ENCODE measurements at regions not wholly inside any gene's neighbourhood (a gene's known extent, or its start where the extent isn't known, plus 50 kb on each side); places are given as distances from the start of the nearest gene placed in this dataset.

DNA sequence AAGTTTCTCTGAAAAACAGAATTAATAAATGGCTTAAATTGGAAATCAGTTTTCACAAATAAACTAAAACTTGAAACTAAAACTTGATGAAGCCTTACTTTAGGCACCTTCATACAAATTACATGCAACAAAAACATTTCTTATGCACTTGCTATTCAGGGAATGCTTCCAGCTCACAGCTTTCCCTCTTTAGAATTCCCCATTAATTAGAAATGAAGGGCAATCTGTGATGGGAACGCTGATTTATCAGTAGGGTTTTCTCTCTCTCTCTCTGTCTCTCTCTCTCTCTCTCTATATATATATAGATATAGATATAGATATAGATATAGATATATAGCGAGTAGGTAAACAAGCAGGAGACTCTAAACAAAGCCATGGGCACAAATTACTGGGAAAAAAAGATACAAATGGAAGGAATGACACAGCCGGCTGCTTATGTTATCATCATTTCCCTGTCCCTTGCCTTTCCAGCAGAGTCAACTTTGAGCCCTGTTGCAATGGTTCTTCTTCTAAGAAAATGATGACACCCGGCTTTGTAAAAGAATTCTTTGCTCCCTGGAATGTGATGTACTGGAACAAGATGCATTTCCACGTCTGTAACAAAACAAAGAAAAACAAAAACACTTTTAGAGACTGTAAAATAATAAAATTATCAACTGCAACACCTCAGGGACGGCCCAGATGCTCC lies 1121.6 kb upstream of the TMEM132C start:
- TF ChIP-seq TAF1 (IDR thresholded peaks at IDR 0.05; ENCODE audit: low read depth) (no peak), NFIC (IDR thresholded peaks at IDR 0.05) (no peak), EGR1 (IDR thresholded peaks at IDR 0.05) (no peak), ZBTB7A (IDR thresholded peaks at IDR 0.05; ENCODE audit: low read depth) (no peak), EP300 (IDR thresholded peaks at IDR 0.05; ENCODE audit: borderline replicate concordance) (no peak), FOXM1 (IDR thresholded peaks at IDR 0.05; ENCODE audit: borderline replicate concordance, low read depth) (no peak)
- TF ChIP-seq, protein P1, sequence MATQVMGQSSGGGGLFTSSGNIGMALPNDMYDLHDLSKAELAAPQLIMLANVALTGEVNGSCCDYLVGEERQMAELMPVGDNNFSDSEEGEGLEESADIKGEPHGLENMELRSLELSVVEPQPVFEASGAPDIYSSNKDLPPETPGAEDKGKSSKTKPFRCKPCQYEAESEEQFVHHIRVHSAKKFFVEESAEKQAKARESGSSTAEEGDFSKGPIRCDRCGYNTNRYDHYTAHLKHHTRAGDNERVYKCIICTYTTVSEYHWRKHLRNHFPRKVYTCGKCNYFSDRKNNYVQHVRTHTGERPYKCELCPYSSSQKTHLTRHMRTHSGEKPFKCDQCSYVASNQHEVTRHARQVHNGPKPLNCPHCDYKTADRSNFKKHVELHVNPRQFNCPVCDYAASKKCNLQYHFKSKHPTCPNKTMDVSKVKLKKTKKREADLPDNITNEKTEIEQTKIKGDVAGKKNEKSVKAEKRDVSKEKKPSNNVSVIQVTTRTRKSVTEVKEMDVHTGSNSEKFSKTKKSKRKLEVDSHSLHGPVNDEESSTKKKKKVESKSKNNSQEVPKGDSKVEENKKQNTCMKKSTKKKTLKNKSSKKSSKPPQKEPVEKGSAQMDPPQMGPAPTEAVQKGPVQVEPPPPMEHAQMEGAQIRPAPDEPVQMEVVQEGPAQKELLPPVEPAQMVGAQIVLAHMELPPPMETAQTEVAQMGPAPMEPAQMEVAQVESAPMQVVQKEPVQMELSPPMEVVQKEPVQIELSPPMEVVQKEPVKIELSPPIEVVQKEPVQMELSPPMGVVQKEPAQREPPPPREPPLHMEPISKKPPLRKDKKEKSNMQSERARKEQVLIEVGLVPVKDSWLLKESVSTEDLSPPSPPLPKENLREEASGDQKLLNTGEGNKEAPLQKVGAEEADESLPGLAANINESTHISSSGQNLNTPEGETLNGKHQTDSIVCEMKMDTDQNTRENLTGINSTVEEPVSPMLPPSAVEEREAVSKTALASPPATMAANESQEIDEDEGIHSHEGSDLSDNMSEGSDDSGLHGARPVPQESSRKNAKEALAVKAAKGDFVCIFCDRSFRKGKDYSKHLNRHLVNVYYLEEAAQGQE (IDR thresholded peaks at IDR 0.05; ENCODE audit: low read depth): no peak
